ENCODE measurements at regions not wholly inside any gene's neighbourhood (a gene's known extent, or its start where the extent isn't known, plus 50 kb on each side); places are given as distances from the start of the nearest gene placed in this dataset.

DNA sequence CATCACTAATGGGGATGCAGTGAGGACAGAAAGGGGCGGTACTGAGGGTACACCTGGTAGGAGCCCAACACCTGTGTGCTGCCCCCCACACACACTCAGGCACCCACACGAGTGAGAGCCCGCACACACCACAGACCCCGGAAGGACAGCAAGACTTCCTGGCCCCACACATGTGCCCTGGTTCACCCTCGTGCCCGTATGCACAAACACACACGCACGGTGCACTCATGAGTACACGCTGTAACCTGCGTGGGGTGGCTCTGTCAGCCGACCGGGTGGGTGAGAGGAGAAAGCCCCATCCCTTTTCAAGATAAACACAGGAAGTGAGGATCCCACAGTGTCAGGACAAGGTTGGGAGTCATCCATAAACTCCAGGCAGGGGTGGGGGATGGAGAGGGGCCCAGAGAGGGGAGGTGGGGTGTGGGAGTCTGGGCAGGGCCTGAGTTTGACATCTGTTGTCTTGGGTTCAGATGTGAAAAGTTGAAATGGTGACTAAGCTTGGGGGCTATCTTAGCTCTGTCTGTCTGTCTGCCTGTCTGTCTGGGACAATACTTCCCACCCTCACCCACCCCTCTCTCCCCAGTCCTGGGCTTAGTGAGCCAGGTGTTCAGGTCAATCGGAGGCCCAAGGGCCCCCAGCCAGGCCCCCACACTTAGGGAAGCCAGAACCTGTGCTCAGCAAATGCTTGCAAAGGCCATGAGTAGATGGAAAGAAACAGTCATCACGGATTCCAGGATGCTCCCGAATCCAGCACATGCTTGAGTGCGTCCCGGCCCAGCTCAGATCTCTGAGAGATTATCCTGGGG is 119.8 kb upstream of the ZBTB40 start:
- Histone ChIP-seq H2AFZ (ENCODE audit: insufficient read depth, low read depth, low read length, poor library complexity, severe bottlenecking) (no peak overlapping the region), H3K9ac (ENCODE audit: low read length) (no peak overlapping the region), H3K27me3 (replicated peaks in 1 of 4; ENCODE audit: control extremely low read depth in 1 of 4, control insufficient read depth in 3 of 4, insufficient read depth in 4 of 4, low read length in 3 of 4) (peaks cover 0 to 2% (median 0%) of the 10 kb centered on the region in 4 experiments), H4K20me1 (ENCODE audit: control insufficient read depth, insufficient read depth, low read length, poor library complexity, severe bottlenecking) (no peaks in the 10 kb centered on the region), H3K36me3 (replicated peaks in 1 of 2; ENCODE audit: control extremely low read depth in 1 of 2, control insufficient read depth in 1 of 2, extremely low read depth in 1 of 2, insufficient read depth in 2 of 2, low read length in 1 of 2) (no peaks in the 10 kb centered on the region), H3K4me1 (ENCODE audit: control insufficient read depth in 2 of 2, insufficient read depth in 2 of 2, low read length in 2 of 2) (no peaks in the 10 kb centered on the region), H3K79me2 (ENCODE audit: control insufficient read depth, insufficient read depth, low read length) (no peaks in the 10 kb centered on the region), H3K4me2 (replicated peaks; ENCODE audit: low read depth, low read length, poor library complexity, severe bottlenecking) (no peak overlapping the region), H3K9me3 (ENCODE audit: control extremely low read depth in 1 of 3, control insufficient read depth in 2 of 3, insufficient read depth in 1 of 3, low read length in 2 of 3) (no peaks in the 10 kb centered on the region), H3K4me3 (ENCODE audit: control extremely low read depth in 1 of 5, extremely low read depth in 1 of 5, insufficient read depth in 1 of 5, low read depth in 2 of 5, low read length in 4 of 5) (no peak overlapping the region), H3K27ac (ENCODE audit: low read length in 2 of 2) (no peak overlapping the region)
- DNase-seq (no peak), ATAC-seq (ENCODE audit: low read depth) (no peak)
- ChIA-PET CTCF (no interaction called here), POLR2A (no interaction called here)
- Mint-ChIP-seq H3K27ac (no peak overlapping the region), H3K27me3 (peaks cover 23% of the 10 kb centered on the region), H3K4me3 (no peak overlapping the region), H3K4me1 (no peaks in the 10 kb centered on the region), H3K9me3 (ENCODE audit: insufficient read depth) (no peaks in the 10 kb centered on the region)
- 87% methylated on average over 17 of the region's 17 CpGs for WGBS (ENCODE audit: insufficient coverage)
- intact Hi-C loops (cut with micrococcal nuclease): no loop called here
- TF ChIP-seq EZH2 (IDR thresholded peaks at IDR 0.05; ENCODE audit: borderline replicate concordance, insufficient read depth, low read depth, low read length, poor library complexity, severe bottlenecking): no peak
- TF ChIP-seq, protein P1, sequence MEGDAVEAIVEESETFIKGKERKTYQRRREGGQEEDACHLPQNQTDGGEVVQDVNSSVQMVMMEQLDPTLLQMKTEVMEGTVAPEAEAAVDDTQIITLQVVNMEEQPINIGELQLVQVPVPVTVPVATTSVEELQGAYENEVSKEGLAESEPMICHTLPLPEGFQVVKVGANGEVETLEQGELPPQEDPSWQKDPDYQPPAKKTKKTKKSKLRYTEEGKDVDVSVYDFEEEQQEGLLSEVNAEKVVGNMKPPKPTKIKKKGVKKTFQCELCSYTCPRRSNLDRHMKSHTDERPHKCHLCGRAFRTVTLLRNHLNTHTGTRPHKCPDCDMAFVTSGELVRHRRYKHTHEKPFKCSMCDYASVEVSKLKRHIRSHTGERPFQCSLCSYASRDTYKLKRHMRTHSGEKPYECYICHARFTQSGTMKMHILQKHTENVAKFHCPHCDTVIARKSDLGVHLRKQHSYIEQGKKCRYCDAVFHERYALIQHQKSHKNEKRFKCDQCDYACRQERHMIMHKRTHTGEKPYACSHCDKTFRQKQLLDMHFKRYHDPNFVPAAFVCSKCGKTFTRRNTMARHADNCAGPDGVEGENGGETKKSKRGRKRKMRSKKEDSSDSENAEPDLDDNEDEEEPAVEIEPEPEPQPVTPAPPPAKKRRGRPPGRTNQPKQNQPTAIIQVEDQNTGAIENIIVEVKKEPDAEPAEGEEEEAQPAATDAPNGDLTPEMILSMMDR (IDR thresholded peaks at IDR 0.05): no peak

DNA sequence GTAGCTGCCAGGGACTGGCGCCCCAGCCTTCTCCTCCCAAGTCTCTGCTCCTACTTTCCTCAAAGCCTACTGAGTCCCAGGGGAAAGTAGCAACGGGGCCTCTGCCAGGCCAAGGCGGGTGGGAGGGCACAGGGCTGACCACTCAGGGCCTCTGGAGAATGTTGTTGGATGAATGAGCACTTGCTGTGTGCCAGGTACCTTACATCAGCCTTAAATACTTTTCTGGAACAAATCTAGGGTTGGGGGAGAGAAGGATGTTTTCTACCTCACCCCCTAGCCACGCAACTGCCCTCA is 119.3 kb upstream of the ZBTB40 start:
- intact Hi-C loops (cut with micrococcal nuclease): no loop called here
- Histone ChIP-seq H4K20me1 (ENCODE audit: control insufficient read depth, insufficient read depth, low read length, poor library complexity, severe bottlenecking) (no peaks in the 10 kb centered on the region), H3K27ac (ENCODE audit: low read length in 2 of 2) (no peak overlapping the region), H2AFZ (ENCODE audit: insufficient read depth, low read depth, low read length, poor library complexity, severe bottlenecking) (no peak overlapping the region), H3K9ac (ENCODE audit: low read length) (no peak overlapping the region), H3K9me3 (ENCODE audit: control extremely low read depth in 1 of 3, control insufficient read depth in 2 of 3, insufficient read depth in 1 of 3, low read length in 2 of 3) (no peaks in the 10 kb centered on the region), H3K79me2 (ENCODE audit: control insufficient read depth, insufficient read depth, low read length) (no peaks in the 10 kb centered on the region), H3K4me3 (ENCODE audit: control extremely low read depth in 1 of 5, extremely low read depth in 1 of 5, insufficient read depth in 1 of 5, low read depth in 2 of 5, low read length in 4 of 5) (no peak overlapping the region), H3K36me3 (replicated peaks in 1 of 2; ENCODE audit: control extremely low read depth in 1 of 2, control insufficient read depth in 1 of 2, extremely low read depth in 1 of 2, insufficient read depth in 2 of 2, low read length in 1 of 2) (no peaks in the 10 kb centered on the region), H3K27me3 (replicated peaks in 1 of 4; ENCODE audit: control extremely low read depth in 1 of 4, control insufficient read depth in 3 of 4, insufficient read depth in 4 of 4, low read length in 3 of 4) (peaks cover 0 to 2% (median 0%) of the 10 kb centered on the region in 4 experiments), H3K4me1 (ENCODE audit: control insufficient read depth in 2 of 2, insufficient read depth in 2 of 2, low read length in 2 of 2) (no peaks in the 10 kb centered on the region), H3K4me2 (replicated peaks; ENCODE audit: low read depth, low read length, poor library complexity, severe bottlenecking) (no peak overlapping the region)
- no peak for ATAC-seq (ENCODE audit: low read depth)
- ChIA-PET CTCF (no interaction called here), POLR2A (no interaction called here)
- Mint-ChIP-seq H3K27ac (no peak overlapping the region), H3K27me3 (peaks cover 23% of the 10 kb centered on the region), H3K4me3 (no peak overlapping the region), H3K4me1 (no peaks in the 10 kb centered on the region), H3K9me3 (ENCODE audit: insufficient read depth) (no peaks in the 10 kb centered on the region)
- no peak for DNase-seq
- TF ChIP-seq EZH2 (IDR thresholded peaks at IDR 0.05; ENCODE audit: borderline replicate concordance, insufficient read depth, low read depth, low read length, poor library complexity, severe bottlenecking): no peak
- TF ChIP-seq, protein P1 (IDR thresholded peaks at IDR 0.05): no peak
- WGBS (ENCODE audit: insufficient coverage): 90% methylated on average over 3 of the region's 4 CpGs
